HepG2 (cell line): ENCODE measurements at regions not wholly inside any gene's neighbourhood (a gene's known extent, or its start where the extent isn't known, plus 50 kb on each side); places are given as distances from the start of the nearest gene placed in this dataset.
A peak's percentile ranks its signal among the peaks of the same experiment; 100 is the strongest.

Experiments used
- ATAC-seq: fragments of 200-7000 bp; cut with Tn5 transposase; 3 replicates; pipeline ENCODE4 v1.9.1; 2020; ENCODE audit warnings: mild to moderate bottlenecking, moderate library complexity
- BruUV-seq: library from RNA; stranded (reverse); fragments of 400-500 nt; replicated peaks from 2 replicates; lab custom pipeline; 2021; lab: Mats Ljungman, UMichigan
- CTCF ChIA-PET: fragments of 300-600 bp; formaldehyde crosslinking; extraction: SDS; loops from one replicate; lab custom pipeline; 2021; ENCODE audit warnings: low total read pairs, inconsistent platforms, low intra/inter-chr PET ratio; lab: Yijun Ruan, JAX
- POLR2A ChIA-PET: fragments of 350-600 bp; sonication (Branson Sonifier 250); formaldehyde crosslinking; loops from one replicate; lab custom pipeline; 2020; ENCODE audit warnings: antibody characterized with exemption, inconsistent platforms; lab: Yijun Ruan, JAX
- DNase-seq: peaks from one replicate; pipeline ENCODE4 v3.0.0-alpha.2; 2015; ENCODE audit warnings: low spot score
- FAIRE-seq: peaks from 3 replicates; lab custom pipeline; 2011; peaks lifted over from hg19 to GRCh38; lab: Jason Lieb, UNC
- H2AFZ ChIP-seq: one replicate; pipeline ENCODE4 v1.6.1; 2011; ENCODE audit warnings: low read length, inconsistent platforms
- H3K27ac ChIP-seq: fragments of 300-600 bp; 3 replicates; pipeline ENCODE4 v1.8.0; 2011; ENCODE audit warnings: mixed run types, mild to moderate bottlenecking, mixed read lengths, low read length, inconsistent platforms; ENCODE audit not compliant: insufficient read depth; ENCODE audit errors: extremely low read length
- H3K27me3 ChIP-seq, 2 experiments: fragments of 200-600 bp in 1 of 2; 2 replicates in 1 of 2; 3 replicates in 1 of 2; pipeline versions ENCODE4 v1.6.0 to v1.8.0; 2011; ENCODE audit warnings: low read length in 2 of 2, mild to moderate bottlenecking in 2 of 2, moderate library complexity in 2 of 2, inconsistent platforms in 1 of 2; ENCODE audit not compliant: insufficient read depth in 2 of 2, control insufficient read depth in 1 of 2
- H3K36me3 ChIP-seq, 2 experiments: fragments of 200-600 bp in 1 of 2; replicated peaks in 1 of 2; 2 replicates in 1 of 2; 3 replicates in 1 of 2; pipeline versions ENCODE4 v1.5.1 to v1.8.0; 2011; ENCODE audit warnings: low read length in 2 of 2, inconsistent platforms in 1 of 2; ENCODE audit not compliant: insufficient read depth in 2 of 2, control insufficient read depth in 1 of 2
- H3K4me1 ChIP-seq: 2 replicates; pipeline ENCODE4 v1.5.1; 2012; ENCODE audit warnings: low read length, inconsistent platforms; ENCODE audit not compliant: insufficient read depth
- H3K4me2 ChIP-seq: 2 replicates; pipeline ENCODE4 v1.6.0; 2011; ENCODE audit warnings: low read depth, low read length, inconsistent platforms
- H3K4me3 ChIP-seq, 3 experiments: fragments of 200-600 bp in 1 of 3; sonication (generic), shearing (Covaris generic) in 1 of 3; replicated peaks in 1 of 3; 2 replicates each; pipeline ENCODE4 v1.5.1; 2011 to 2016; ENCODE audit warnings: low read length in 3 of 3, inconsistent platforms in 2 of 3, low read depth in 2 of 3, mild to moderate bottlenecking in 2 of 3, control low read depth in 1 of 3, mixed read lengths in 1 of 3; ENCODE audit not compliant: insufficient read depth in 1 of 3
- H3K79me2 ChIP-seq: one replicate; pipeline ENCODE4 v1.6.1; 2011; ENCODE audit warnings: low read length, inconsistent platforms; ENCODE audit not compliant: insufficient read depth
- H3K9ac ChIP-seq: 2 replicates; pipeline ENCODE4 v1.6.0; 2011; ENCODE audit warnings: mild to moderate bottlenecking, low read depth, low read length, inconsistent platforms; ENCODE audit not compliant: insufficient read depth
- H3K9me3 ChIP-seq: 2 replicates; pipeline ENCODE4 v1.5.1; 2012; ENCODE audit warnings: mild to moderate bottlenecking, low read length
- H4K20me1 ChIP-seq: 2 replicates; pipeline ENCODE4 v1.6.0; 2011; ENCODE audit warnings: inconsistent platforms, mild to moderate bottlenecking, low read length, moderate library complexity; ENCODE audit not compliant: insufficient read depth
- ARID2 ChIP-seq: sonication (generic); formaldehyde crosslinking; IDR thresholded peaks from 2 replicates; pipeline ENCODE4 v1.8.1; 2022; ENCODE audit warnings: mild to moderate bottlenecking, missing genetic modification reagents, borderline replicate concordance
- MAFF ChIP-seq: IDR thresholded peaks from 2 replicates; pipeline ENCODE4 v1.6.1; 2011; ENCODE audit warnings: low read depth, low read length, improper control_type of control experiment
- MAFK ChIP-seq, 2 experiments: IDR thresholded peaks in 1 of 2; conservative IDR thresholded peaks in 1 of 2; 2 replicates each; pipeline ENCODE4 v1.6.1; 2011; ENCODE audit warnings: improper control_type of control experiment in 2 of 2, low read length in 2 of 2
- NBN ChIP-seq: fragments of 450-650 bp; conservative IDR thresholded peaks from 2 replicates; pipeline ENCODE4 v1.6.1; 2017
- RFX3 ChIP-seq: IDR thresholded peaks from 2 replicates; pipeline ENCODE4 v1.6.1; 2016; ENCODE audit warnings: missing biosample characterization, missing genetic modification reagents
- SAFB2 ChIP-seq: sonication (generic); formaldehyde crosslinking; IDR thresholded peaks from 2 replicates; pipeline ENCODE4 v1.5.1; 2020; ENCODE audit warnings: missing genetic modification reagents, low read depth, mild to moderate bottlenecking, borderline replicate concordance
- TFDP1 ChIP-seq: IDR thresholded peaks from 2 replicates; pipeline ENCODE4 v1.6.1; 2016; ENCODE audit warnings: missing compliant biosample characterization, missing genetic modification reagents, borderline replicate concordance
- ZBTB3 ChIP-seq: sonication (generic); formaldehyde crosslinking; IDR thresholded peaks from 2 replicates; pipeline ENCODE4 v1.4.0; 2020; ENCODE audit warnings: low read depth, mild to moderate bottlenecking, moderate library complexity, missing genetic modification reagents, borderline replicate concordance
- ZFP90 ChIP-seq: sonication (generic); formaldehyde crosslinking; IDR thresholded peaks from 2 replicates; pipeline ENCODE4 v1.8.0; 2022; ENCODE audit warnings: missing genetic modification reagents, mild to moderate bottlenecking, inconsistent platforms, borderline replicate concordance
- ZSCAN25 ChIP-seq: sonication (generic); formaldehyde crosslinking; IDR thresholded peaks from 2 replicates; pipeline ENCODE4 v1.8.0; 2022; ENCODE audit warnings: mild to moderate bottlenecking, missing genetic modification reagents
- WGBS: methylation state at CpG from one replicate; pipeline ENCODE4 v1.1.6; 2017; ENCODE audit warnings: low lambda C conversion rate; 5-methylcytosine and 5-hydroxymethylcytosine counted together
- in situ Hi-C: cut with HindIII; loops from 2 replicates; pipeline ENCODE4 v1.10.0; 2017; ENCODE audit warnings: low pct_unique_long_range_greater_than_20kb; ENCODE audit not compliant: extremely low pct_ligation_motif_present
- intact Hi-C: fragments of 100-400 bp; cut with micrococcal nuclease; formaldehyde crosslinking; loops from one replicate; pipeline ENCODE4 v1.10.0; 2022; ENCODE audit not compliant: unreplicated experiment
- TF ChIP-seq, protein P1 (sequence below): IDR thresholded peaks from 2 replicates; pipeline ENCODE4 v1.6.1; 2016; ENCODE audit warnings: mild to moderate bottlenecking, missing biosample characterization, missing genetic modification reagents
- TF ChIP-seq, protein P2 (sequence below): sonication (generic); formaldehyde crosslinking; IDR thresholded peaks from 2 replicates; pipeline ENCODE4 v1.4.0; 2020; ENCODE audit warnings: low read depth, mild to moderate bottlenecking, missing genetic modification reagents
- TF ChIP-seq, protein P3 (sequence below): sonication (generic); formaldehyde crosslinking; IDR thresholded peaks from 2 replicates; pipeline ENCODE4 v1.8.1; 2023; ENCODE audit warnings: mild to moderate bottlenecking, missing genetic modification reagents

- Histone ChIP-seq H3K4me3 (no peak overlapping the region), H2AFZ (no peak overlapping the region), H3K4me1 (no peaks in the 10 kb centered on the region), H3K9ac (no peak overlapping the region), H3K27me3 (no peaks in the 10 kb centered on the region), H3K79me2 (no peaks in the 10 kb centered on the region), H3K27ac (no peak overlapping the region), H3K4me2 (no peak overlapping the region), H3K36me3 (no peaks in the 10 kb centered on the region), H4K20me1 (no peaks in the 10 kb centered on the region), H3K9me3 (no peaks in the 10 kb centered on the region)
- ATAC-seq, result no peak
- TF ChIP-seq ZFP90 (CRISPR knock-in tag), result no peak
- TF ChIP-seq RFX3 (CRISPR knock-in tag), result no peak
- TF ChIP-seq, protein P1, sequence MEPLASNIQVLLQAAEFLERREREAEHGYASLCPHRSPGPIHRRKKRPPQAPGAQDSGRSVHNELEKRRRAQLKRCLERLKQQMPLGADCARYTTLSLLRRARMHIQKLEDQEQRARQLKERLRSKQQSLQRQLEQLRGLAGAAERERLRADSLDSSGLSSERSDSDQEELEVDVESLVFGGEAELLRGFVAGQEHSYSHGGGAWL (CRISPR knock-in tag), result no peak
- no peak for TF ChIP-seq ZBTB3 (CRISPR knock-in tag)
- DNase-seq, result no peak
- ChIA-PET POLR2A (no interaction called here), CTCF (no interaction called here)
- intact Hi-C loops (no loop called here), in situ Hi-C loops (no loop called here)
- 5% methylated on average over 2 of the region's 2 CpGs for WGBS
- FAIRE-seq, result no peak
- no TSS peak for BruUV-seq
Measured at GRCh38 chr3:135426508-135426907, 539.0 kb upstream of the PPP2R3A start.

DNA sequence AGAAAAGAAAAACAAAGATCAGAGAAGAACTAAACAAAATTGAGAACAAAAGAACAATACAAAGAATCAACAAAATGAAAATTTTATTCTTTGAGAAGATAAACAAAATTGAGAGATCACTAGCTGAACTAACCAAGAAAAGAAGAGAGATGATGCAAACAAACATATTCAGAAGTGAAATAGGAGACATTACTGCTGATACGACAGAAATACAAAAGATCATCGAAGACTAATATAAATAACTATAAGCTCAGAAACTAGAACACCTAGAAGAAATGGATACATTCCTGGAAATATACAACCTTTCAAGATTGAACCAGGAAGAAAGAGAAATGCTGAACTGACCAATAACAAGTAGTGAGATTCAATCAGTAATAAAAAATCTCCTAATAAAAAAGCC is 533.1 kb upstream of the PPP2R3A start:
- intact Hi-C loops, result no loop called here
- no peak overlapping the region for H3K4me2 ChIP-seq
- WGBS, result 0% methylated on average over 2 of the region's 2 CpGs
- H3K36me3 ChIP-seq, result no peaks in the 10 kb centered on the region
- no peaks in the 10 kb centered on the region for H3K9me3 ChIP-seq
- ChIA-PET POLR2A (no interaction called here), CTCF (no interaction called here)
- H3K79me2 ChIP-seq, result no peaks in the 10 kb centered on the region
- H3K27me3 ChIP-seq, result no peaks in the 10 kb centered on the region
- H3K4me3 ChIP-seq, result no peak overlapping the region
- DNase-seq (no peak), ATAC-seq (no peak), FAIRE-seq (no peak)
- H3K9ac ChIP-seq, result no peak overlapping the region
- no TSS peak for BruUV-seq
- no peak overlapping the region for H2AFZ ChIP-seq
- TF ChIP-seq, protein P2, sequence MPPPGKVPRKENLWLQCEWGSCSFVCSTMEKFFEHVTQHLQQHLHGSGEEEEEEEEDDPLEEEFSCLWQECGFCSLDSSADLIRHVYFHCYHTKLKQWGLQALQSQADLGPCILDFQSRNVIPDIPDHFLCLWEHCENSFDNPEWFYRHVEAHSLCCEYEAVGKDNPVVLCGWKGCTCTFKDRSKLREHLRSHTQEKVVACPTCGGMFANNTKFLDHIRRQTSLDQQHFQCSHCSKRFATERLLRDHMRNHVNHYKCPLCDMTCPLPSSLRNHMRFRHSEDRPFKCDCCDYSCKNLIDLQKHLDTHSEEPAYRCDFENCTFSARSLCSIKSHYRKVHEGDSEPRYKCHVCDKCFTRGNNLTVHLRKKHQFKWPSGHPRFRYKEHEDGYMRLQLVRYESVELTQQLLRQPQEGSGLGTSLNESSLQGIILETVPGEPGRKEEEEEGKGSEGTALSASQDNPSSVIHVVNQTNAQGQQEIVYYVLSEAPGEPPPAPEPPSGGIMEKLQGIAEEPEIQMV (CRISPR knock-in tag), result no peak
- TF ChIP-seq MAFK (conservative IDR thresholded peaks at IDR 0.05 in 1 of 2, IDR thresholded peaks at IDR 0.05 in 1 of 2; ENCODE audit: low read length in 2 of 2), result peak; percentile 72 to 80
- TF ChIP-seq, protein P3, sequence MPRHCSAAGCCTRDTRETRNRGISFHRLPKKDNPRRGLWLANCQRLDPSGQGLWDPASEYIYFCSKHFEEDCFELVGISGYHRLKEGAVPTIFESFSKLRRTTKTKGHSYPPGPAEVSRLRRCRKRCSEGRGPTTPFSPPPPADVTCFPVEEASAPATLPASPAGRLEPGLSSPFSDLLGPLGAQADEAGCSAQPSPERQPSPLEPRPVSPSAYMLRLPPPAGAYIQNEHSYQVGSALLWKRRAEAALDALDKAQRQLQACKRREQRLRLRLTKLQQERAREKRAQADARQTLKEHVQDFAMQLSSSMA (CRISPR knock-in tag), result no peak
- peak; percentile 70; the same call in 1 of the 2 replicates for TF ChIP-seq MAFF
- no peak for TF ChIP-seq ARID2 (CRISPR knock-in tag)
- no peak for TF ChIP-seq TFDP1 (CRISPR knock-in tag)
- TF ChIP-seq SAFB2 (CRISPR knock-in tag), result no peak
- TF ChIP-seq ZSCAN25 (CRISPR knock-in tag), result no peak
- no peak for TF ChIP-seq NBN
- in situ Hi-C loops, result no loop called here
- H3K4me1 ChIP-seq, result no peaks in the 10 kb centered on the region
- no peaks in the 10 kb centered on the region for H4K20me1 ChIP-seq
- H3K27ac ChIP-seq, result no peak overlapping the region
